ENCODE measurements at regions not wholly inside any gene's neighbourhood (a gene's known extent, or its start where the extent isn't known, plus 50 kb on each side); places are given as distances from the start of the nearest gene placed in this dataset.

DNA sequence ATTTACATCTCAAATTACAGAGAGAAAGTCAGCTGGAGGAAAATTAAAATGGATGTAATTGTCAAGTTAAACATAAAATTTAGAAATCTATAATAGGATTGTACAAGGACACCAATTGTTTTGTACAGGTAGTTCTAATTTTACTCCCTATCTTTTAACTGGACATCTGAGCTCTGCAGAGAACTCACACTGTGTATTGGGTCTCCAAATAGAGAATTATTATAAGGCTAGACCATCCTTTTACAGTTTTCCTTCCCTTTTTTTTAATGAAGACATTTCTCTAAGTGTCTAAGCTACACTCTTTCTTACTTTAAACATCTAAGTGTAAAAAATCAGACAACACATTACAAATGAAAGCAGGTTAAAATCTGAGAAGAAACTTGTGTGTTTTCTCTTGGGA is 78.4 kb upstream of the GC start:
- H3K4me1 ChIP-seq (ENCODE audit: insufficient read depth, poor library complexity, severe bottlenecking) = no peaks in the 10 kb centered on the region
- DNase-seq (ENCODE audit: low spot score) (no peak), ATAC-seq (ENCODE audit: low read depth) (no peak)
- no peaks in the 10 kb centered on the region for H3K27me3 ChIP-seq (ENCODE audit: insufficient read depth, poor library complexity, severe bottlenecking)
- peaks cover 9% of the 10 kb centered on the region for H3K9me3 ChIP-seq (ENCODE audit: severe bottlenecking)
- H3K4me3 ChIP-seq (ENCODE audit: severe bottlenecking) = no peak overlapping the region
- H3K36me3 ChIP-seq (ENCODE audit: low read depth) = no peaks in the 10 kb centered on the region
- TF ChIP-seq, protein P1, sequence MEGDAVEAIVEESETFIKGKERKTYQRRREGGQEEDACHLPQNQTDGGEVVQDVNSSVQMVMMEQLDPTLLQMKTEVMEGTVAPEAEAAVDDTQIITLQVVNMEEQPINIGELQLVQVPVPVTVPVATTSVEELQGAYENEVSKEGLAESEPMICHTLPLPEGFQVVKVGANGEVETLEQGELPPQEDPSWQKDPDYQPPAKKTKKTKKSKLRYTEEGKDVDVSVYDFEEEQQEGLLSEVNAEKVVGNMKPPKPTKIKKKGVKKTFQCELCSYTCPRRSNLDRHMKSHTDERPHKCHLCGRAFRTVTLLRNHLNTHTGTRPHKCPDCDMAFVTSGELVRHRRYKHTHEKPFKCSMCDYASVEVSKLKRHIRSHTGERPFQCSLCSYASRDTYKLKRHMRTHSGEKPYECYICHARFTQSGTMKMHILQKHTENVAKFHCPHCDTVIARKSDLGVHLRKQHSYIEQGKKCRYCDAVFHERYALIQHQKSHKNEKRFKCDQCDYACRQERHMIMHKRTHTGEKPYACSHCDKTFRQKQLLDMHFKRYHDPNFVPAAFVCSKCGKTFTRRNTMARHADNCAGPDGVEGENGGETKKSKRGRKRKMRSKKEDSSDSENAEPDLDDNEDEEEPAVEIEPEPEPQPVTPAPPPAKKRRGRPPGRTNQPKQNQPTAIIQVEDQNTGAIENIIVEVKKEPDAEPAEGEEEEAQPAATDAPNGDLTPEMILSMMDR (IDR thresholded peaks at IDR 0.05; ENCODE audit: poor library complexity, severe bottlenecking) = no peak
- no peak overlapping the region for H3K27ac ChIP-seq (ENCODE audit: poor library complexity, severe bottlenecking)

GRCh38 chr4:71863457-71863856 is 79.6 kb upstream of the GC start:
- DNase-seq (ENCODE audit: low spot score) (no peak), ATAC-seq (ENCODE audit: low read depth) (no peak)
- H3K27me3 ChIP-seq (ENCODE audit: insufficient read depth, poor library complexity, severe bottlenecking) = no peaks in the 10 kb centered on the region
- TF ChIP-seq, protein P1 (IDR thresholded peaks at IDR 0.05; ENCODE audit: poor library complexity, severe bottlenecking) = no peak
- no peak overlapping the region for H3K4me3 ChIP-seq (ENCODE audit: severe bottlenecking)
- H3K4me1 ChIP-seq (ENCODE audit: insufficient read depth, poor library complexity, severe bottlenecking) = no peaks in the 10 kb centered on the region
- no peak overlapping the region for H3K27ac ChIP-seq (ENCODE audit: poor library complexity, severe bottlenecking)
- H3K9me3 ChIP-seq (ENCODE audit: severe bottlenecking) = peaks cover 9% of the 10 kb centered on the region
- no peaks in the 10 kb centered on the region for H3K36me3 ChIP-seq (ENCODE audit: low read depth)

- Histone ChIP-seq H3K4me1 (ENCODE audit: insufficient read depth, poor library complexity, severe bottlenecking) (no peaks in the 10 kb centered on the region), H3K27ac (ENCODE audit: poor library complexity, severe bottlenecking) (no peak overlapping the region), H3K4me3 (ENCODE audit: severe bottlenecking) (no peak overlapping the region), H3K27me3 (ENCODE audit: insufficient read depth, poor library complexity, severe bottlenecking) (no peaks in the 10 kb centered on the region), H3K9me3 (ENCODE audit: severe bottlenecking) (peaks cover 9% of the 10 kb centered on the region), H3K36me3 (ENCODE audit: low read depth) (no peaks in the 10 kb centered on the region)
- no peak for DNase-seq (ENCODE audit: low spot score)
- no peak for ATAC-seq (ENCODE audit: low read depth)
- TF ChIP-seq, protein P1 (IDR thresholded peaks at IDR 0.05; ENCODE audit: poor library complexity, severe bottlenecking) = no peak
Measured at GRCh38 chr4:71864380-71864779, 80.5 kb upstream of the GC start.

GRCh38 chr4:71866212-71866885 is 82.5 kb upstream of the GC start:
- peaks cover 3% of the 10 kb centered on the region for H3K9me3 ChIP-seq (ENCODE audit: severe bottlenecking)
- DNase-seq (ENCODE audit: low spot score) (no peak), ATAC-seq (ENCODE audit: low read depth) (no peak)
- no peaks in the 10 kb centered on the region for H3K4me1 ChIP-seq (ENCODE audit: insufficient read depth, poor library complexity, severe bottlenecking)
- TF ChIP-seq, protein P1 (IDR thresholded peaks at IDR 0.05; ENCODE audit: poor library complexity, severe bottlenecking) = no peak
- no peaks in the 10 kb centered on the region for H3K36me3 ChIP-seq (ENCODE audit: low read depth)
- H3K27me3 ChIP-seq (ENCODE audit: insufficient read depth, poor library complexity, severe bottlenecking) = no peaks in the 10 kb centered on the region
- H3K4me3 ChIP-seq (ENCODE audit: severe bottlenecking) = no peak overlapping the region
- H3K27ac ChIP-seq (ENCODE audit: poor library complexity, severe bottlenecking) = no peak overlapping the region

GRCh38 chr4:71867598-71867997 is 83.7 kb upstream of the GC start:
- DNase-seq (ENCODE audit: low spot score) (no peak), ATAC-seq (ENCODE audit: low read depth) (no peak)
- TF ChIP-seq, protein P1 (IDR thresholded peaks at IDR 0.05; ENCODE audit: poor library complexity, severe bottlenecking) = no peak
- Histone ChIP-seq H3K27ac (ENCODE audit: poor library complexity, severe bottlenecking) (no peak overlapping the region), H3K36me3 (ENCODE audit: low read depth) (no peaks in the 10 kb centered on the region), H3K27me3 (ENCODE audit: insufficient read depth, poor library complexity, severe bottlenecking) (no peaks in the 10 kb centered on the region), H3K4me3 (ENCODE audit: severe bottlenecking) (no peak overlapping the region), H3K9me3 (ENCODE audit: severe bottlenecking) (peaks cover 2% of the 10 kb centered on the region), H3K4me1 (ENCODE audit: insufficient read depth, poor library complexity, severe bottlenecking) (no peaks in the 10 kb centered on the region)

Data from RWPE2 (cell line).